H1 (cell line): ENCODE measurements at regions not wholly inside any gene's neighbourhood (a gene's known extent, or its start where the extent isn't known, plus 50 kb on each side); places are given as distances from the start of the nearest gene placed in this dataset.

ENCODE experiments used
- CTCF ChIA-PET: fragments of 300-600 bp; sonication (Branson Sonifier 250); formaldehyde crosslinking; loops from one replicate; lab custom pipeline; 2021; ENCODE audit not compliant: partially characterized antibody; lab: Charles Lee
- POLR2A ChIA-PET: fragments of 300-600 bp; sonication (Branson Sonifier 250); formaldehyde crosslinking; loops from one replicate; lab custom pipeline; 2021; ENCODE audit warnings: inconsistent platforms; ENCODE audit not compliant: partially characterized antibody; lab: Charles Lee
- DNase-seq, 2 experiments: peaks; one replicate each; pipeline versions ENCODE4 v3.0.0 to v3.0.0-alpha.2; 2010 to 2022; ENCODE audit warnings: low spot score in 2 of 2, low read depth in 1 of 2, mixed read lengths in 1 of 2
- FAIRE-seq: peaks from 2 replicates; lab custom pipeline; 2011; peaks lifted over from hg19 to GRCh38; lab: Jason Lieb, UNC
- H2AFZ ChIP-seq: 2 replicates; pipeline ENCODE4 v1.8.1; 2012; ENCODE audit warnings: low read length, inconsistent platforms
- H2AK5ac ChIP-seq: 2 replicates; pipeline ENCODE4 v1.6.1; 2013; ENCODE audit warnings: low read depth, low read length
- H2BK120ac ChIP-seq: replicated peaks from 2 replicates; pipeline ENCODE3; 2013; ENCODE audit warnings: low read depth, low read length, inconsistent platforms
- H2BK12ac ChIP-seq: 2 replicates; pipeline ENCODE4 v1.6.1; 2013; ENCODE audit warnings: low read depth, low read length
- H2BK15ac ChIP-seq: 2 replicates; pipeline ENCODE4 v1.6.1; 2013; ENCODE audit warnings: low read length
- H2BK20ac ChIP-seq: 2 replicates; pipeline ENCODE4 v1.6.1; 2013; ENCODE audit warnings: low read length
- H2BK5ac ChIP-seq: 2 replicates; pipeline ENCODE4 v1.6.1; 2013; ENCODE audit warnings: low read depth, low read length
- H3K14ac ChIP-seq: 2 replicates; pipeline ENCODE4 v1.6.1; 2013; ENCODE audit warnings: inconsistent platforms; ENCODE audit not compliant: insufficient read length
- H3K18ac ChIP-seq: 2 replicates; pipeline ENCODE4 v1.6.1; 2013; ENCODE audit warnings: low read length; ENCODE audit errors: extremely low read depth
- H3K23ac ChIP-seq: 2 replicates; pipeline ENCODE4 v1.6.1; 2013; ENCODE audit warnings: inconsistent platforms; ENCODE audit not compliant: insufficient read length
- H3K23me2 ChIP-seq: 2 replicates; pipeline ENCODE4 v1.6.1; 2013; ENCODE audit warnings: low read depth, low read length
- H3K27ac ChIP-seq: 2 replicates; pipeline ENCODE4 v1.6.1; 2011; ENCODE audit warnings: low read depth, low read length, inconsistent platforms
- H3K27me3 ChIP-seq, 4 experiments: replicated peaks in 1 of 4; 1 replicate in 1 of 4; 2 replicates in 3 of 4; pipeline versions ENCODE4 v1.6.1 to v1.8.1; 2011 to 2013; ENCODE audit warnings: low read length in 3 of 4, mild to moderate bottlenecking in 3 of 4, inconsistent platforms in 2 of 4, mixed read lengths in 2 of 4, moderate library complexity in 1 of 4; ENCODE audit not compliant: control insufficient read depth in 3 of 4, insufficient read depth in 3 of 4; ENCODE audit errors: extremely low read depth in 1 of 4
- H3K36me3 ChIP-seq, 4 experiments: 2 replicates each; pipeline versions ENCODE4 v1.6.1 to v1.8.1; 2011 to 2013; ENCODE audit warnings: mild to moderate bottlenecking in 4 of 4, low read length in 3 of 4, moderate library complexity in 2 of 4, control low read depth in 1 of 4, inconsistent platforms in 1 of 4; ENCODE audit not compliant: insufficient read depth in 4 of 4, control insufficient read depth in 2 of 4
- H3K4ac ChIP-seq: replicated peaks from 2 replicates; pipeline ENCODE3; 2013; ENCODE audit warnings: low read length, low read depth, mixed read lengths, inconsistent platforms; ENCODE audit not compliant: insufficient read length
- H3K4me1 ChIP-seq, 4 experiments: replicated peaks in 1 of 4; 1 replicate in 1 of 4; 2 replicates in 3 of 4; pipeline versions ENCODE4 v1.6.1 to v1.8.1; 2011 to 2013; ENCODE audit warnings: low read length in 3 of 4, inconsistent platforms in 2 of 4, mixed read lengths in 1 of 4; ENCODE audit not compliant: insufficient read depth in 4 of 4, control insufficient read depth in 3 of 4
- H3K4me2 ChIP-seq, 2 experiments: 2 replicates each; pipeline versions ENCODE4 v1.6.1 to v1.8.1; 2011 to 2013; ENCODE audit warnings: low read depth in 2 of 2, low read length in 2 of 2, control low read depth in 1 of 2, inconsistent platforms in 1 of 2, mild to moderate bottlenecking in 1 of 2; ENCODE audit not compliant: insufficient read depth in 1 of 2
- H3K4me3 ChIP-seq, 4 experiments: fragments of 200-600, 300-600 bp in 1 of 4; sonication (generic), shearing (Covaris generic), sonication (Bioruptor Twin) in 1 of 4; 2 replicates each; pipeline versions ENCODE4 v1.5.1 to v1.8.1; 2011 to 2016; ENCODE audit warnings: low read length in 4 of 4, low read depth in 3 of 4, control low read depth in 2 of 4, inconsistent platforms in 2 of 4, mild to moderate bottlenecking in 2 of 4, mixed read lengths in 1 of 4, moderate library complexity in 1 of 4; ENCODE audit not compliant: insufficient read depth in 2 of 4; ENCODE audit errors: extremely low read depth in 1 of 4
- H3K56ac ChIP-seq: replicated peaks from 2 replicates; pipeline ENCODE3; 2013; ENCODE audit warnings: low read depth, mild to moderate bottlenecking, mixed read lengths, low read length, inconsistent platforms; ENCODE audit not compliant: insufficient read length
- H3K79me1 ChIP-seq: 2 replicates; pipeline ENCODE4 v1.6.1; 2013; ENCODE audit warnings: low read depth, low read length, control low read depth
- H3K79me2 ChIP-seq, 2 experiments: 2 replicates each; pipeline versions ENCODE4 v1.6.1 to v1.8.1; 2012 to 2013; ENCODE audit warnings: low read length in 2 of 2, mild to moderate bottlenecking in 2 of 2, inconsistent platforms in 1 of 2; ENCODE audit not compliant: insufficient read depth in 2 of 2, control insufficient read depth in 1 of 2
- H3K9ac ChIP-seq, 4 experiments: replicated peaks in 1 of 4; 1 replicate in 1 of 4; 2 replicates in 3 of 4; pipeline versions ENCODE4 v1.6.1 to v1.8.1; 2011 to 2013; ENCODE audit warnings: low read depth in 3 of 4, low read length in 3 of 4, control low read depth in 2 of 4, mild to moderate bottlenecking in 2 of 4, moderate library complexity in 2 of 4, inconsistent platforms in 1 of 4; ENCODE audit errors: extremely low read depth in 1 of 4
- H3K9me3 ChIP-seq, 2 experiments: 2 replicates each; pipeline versions ENCODE4 v1.6.1 to v1.8.1; 2012 to 2013; ENCODE audit warnings: mild to moderate bottlenecking in 2 of 2, moderate library complexity in 2 of 2, control low read depth in 1 of 2, inconsistent platforms in 1 of 2, low read depth in 1 of 2, low read length in 1 of 2, mixed read lengths in 1 of 2; ENCODE audit not compliant: insufficient read depth in 2 of 2
- H4K20me1 ChIP-seq, 2 experiments: replicated peaks in 1 of 2; 2 replicates each; pipeline versions ENCODE3 to v1.8.1; 2011 to 2013; ENCODE audit warnings: inconsistent platforms in 2 of 2, low read length in 2 of 2, mild to moderate bottlenecking in 1 of 2; ENCODE audit not compliant: insufficient read depth in 2 of 2, control insufficient read depth in 1 of 2
- H4K5ac ChIP-seq: 2 replicates; pipeline ENCODE4 v1.6.1; 2013; ENCODE audit warnings: low read length, low read depth, mixed read lengths, inconsistent platforms; ENCODE audit not compliant: insufficient read length
- H4K8ac ChIP-seq: 2 replicates; pipeline ENCODE4 v1.8.0; 2013; ENCODE audit warnings: mild to moderate bottlenecking, moderate library complexity, low read length, inconsistent platforms; ENCODE audit not compliant: insufficient read depth; ENCODE audit errors: extremely low read depth
- H4K91ac ChIP-seq: replicated peaks from 2 replicates; pipeline ENCODE3; 2013; ENCODE audit warnings: low read length, mixed read lengths, inconsistent platforms; ENCODE audit not compliant: insufficient read length
- BCL11A ChIP-seq, 2 experiments: IDR thresholded peaks; one replicate each; pipeline ENCODE4 v1.6.1; 2011; ENCODE audit warnings: low read depth in 2 of 2, low read length in 2 of 2, mild to moderate bottlenecking in 2 of 2
- CHD2 ChIP-seq: IDR thresholded peaks from 2 replicates; pipeline ENCODE4 v1.6.1; 2012; ENCODE audit warnings: low read length, improper control_type of control experiment
- GTF2F1 ChIP-seq: IDR thresholded peaks from 2 replicates; pipeline ENCODE4 v1.6.1; 2012; ENCODE audit warnings: low read depth, low read length, improper control_type of control experiment, borderline replicate concordance
- HDAC2 ChIP-seq, 2 experiments: fragments of 300-600 bp in 1 of 2; sonication (generic) in 1 of 2; IDR thresholded peaks; 2 replicates each; pipeline ENCODE4 v1.6.1; 2011 to 2012; ENCODE audit warnings: low read depth in 2 of 2, low read length in 2 of 2, mild to moderate bottlenecking in 2 of 2, moderate library complexity in 2 of 2, borderline replicate concordance in 1 of 2, inconsistent platforms in 1 of 2
- HDAC6 ChIP-seq: IDR thresholded peaks from one replicate; pipeline ENCODE4 v1.7.1; 2012; ENCODE audit warnings: low read depth, mild to moderate bottlenecking, inconsistent platforms, low read length, moderate library complexity
- KDM4A ChIP-seq: IDR thresholded peaks from one replicate; pipeline ENCODE4 v1.7.1; 2012; ENCODE audit warnings: low read depth, mild to moderate bottlenecking, moderate library complexity, low read length, inconsistent platforms; ENCODE audit not compliant: severe bottlenecking
- KDM5A ChIP-seq: fragments of 200-600 bp; IDR thresholded peaks from 2 replicates; pipeline ENCODE4 v1.7.1; 2012; ENCODE audit warnings: mild to moderate bottlenecking, low read length, inconsistent platforms, mixed read lengths
- NANOG ChIP-seq: IDR thresholded peaks from 2 replicates; pipeline ENCODE4 v1.6.1; 2011; ENCODE audit warnings: low read length, low read depth, mild to moderate bottlenecking, inconsistent platforms; ENCODE audit not compliant: insufficient read depth, poor library complexity, severe bottlenecking
- POU5F1 ChIP-seq: IDR thresholded peaks from 2 replicates; pipeline ENCODE4 v1.6.1; 2011; ENCODE audit warnings: low read depth, mild to moderate bottlenecking, low read length, moderate library complexity
- SP4 ChIP-seq: IDR thresholded peaks from 2 replicates; pipeline ENCODE4 v1.6.1; 2012; ENCODE audit warnings: low read length, inconsistent platforms
- TAF1 ChIP-seq: IDR thresholded peaks from 2 replicates; pipeline ENCODE4 v1.6.1; 2011; ENCODE audit warnings: mild to moderate bottlenecking, low read depth, low read length
- WGBS, 2 experiments: shearing (Covaris generic) in 1 of 2; methylation state at CpG; one replicate each; pipeline versions ENCODE4 v1.1.6 to v1.1.7; 2013 to 2015; ENCODE audit warnings: low lambda C conversion rate in 2 of 2, mixed read lengths in 2 of 2, inconsistent platforms in 1 of 2, low coverage in 1 of 2, missing lambda C conversion rate in 1 of 2; ENCODE audit not compliant: insufficient replicate concordance in 2 of 2, insufficient coverage in 1 of 2, insufficient read length in 1 of 2; ENCODE audit errors: extremely low coverage in 1 of 2, missing lambda C conversion rate in 1 of 2; 5-methylcytosine and 5-hydroxymethylcytosine counted together
- TF ChIP-seq, protein P1 (sequence below): IDR thresholded peaks from 2 replicates; pipeline ENCODE4 v1.6.1; 2012; ENCODE audit warnings: low read length, inconsistent platforms

DNA sequence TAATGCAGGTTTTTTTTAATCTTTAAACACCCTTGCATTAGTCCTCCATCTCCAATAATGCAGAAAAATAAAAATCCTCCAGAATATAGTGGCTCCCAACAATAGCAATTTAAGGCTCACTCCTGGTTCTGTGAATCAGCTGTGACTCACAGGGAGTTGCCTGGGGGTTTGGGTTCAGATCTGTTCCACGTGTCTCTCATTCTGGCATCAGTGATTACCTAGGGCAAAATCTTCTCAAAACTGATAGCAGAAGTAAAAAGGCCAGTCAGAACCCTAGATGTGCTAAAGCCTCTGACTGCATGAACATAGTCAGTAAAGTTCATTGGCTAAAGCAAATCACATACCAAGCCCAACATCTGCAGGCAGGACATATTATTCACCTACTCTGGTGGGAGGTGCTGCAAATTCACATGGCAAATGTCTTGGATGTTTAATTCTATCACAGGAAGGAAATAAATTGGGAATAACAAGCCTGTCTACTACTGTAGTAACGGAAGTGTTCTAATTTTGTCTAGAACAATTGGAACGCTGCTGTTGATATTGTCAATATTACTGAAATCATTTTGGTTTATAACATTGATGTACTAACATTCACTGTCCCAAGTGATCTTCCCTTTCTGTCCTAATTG lies 364.1 kb upstream of the CNTN4 start:
- Histone ChIP-seq H3K79me1 (no peaks in the 10 kb centered on the region), H2AK5ac (no peak overlapping the region), H2BK15ac (no peak overlapping the region), H3K79me2 (no peaks in the 10 kb centered on the region), H4K91ac (no peak overlapping the region), H3K18ac (no peak overlapping the region), H3K23me2 (no peaks in the 10 kb centered on the region), H3K14ac (no peak overlapping the region), H3K4ac (no peak overlapping the region), H3K56ac (no peak overlapping the region), H3K4me1 (no peaks in the 10 kb centered on the region), H3K4me2 (no peak overlapping the region), H3K23ac (no peak overlapping the region), H3K9ac (no peak overlapping the region), H3K27me3 (no peaks in the 10 kb centered on the region), H3K9me3 (peaks cover 0 to 5% of the 10 kb centered on the region in 2 experiments; a peak in 1 of 4 replicates), H2BK20ac (no peak overlapping the region), H2BK5ac (no peak overlapping the region), H4K8ac (no peak overlapping the region), H2BK120ac (no peak overlapping the region), H3K27ac (no peak overlapping the region), H4K5ac (no peak overlapping the region), H4K20me1 (no peaks in the 10 kb centered on the region), H3K36me3 (no peaks in the 10 kb centered on the region), H3K4me3 (no peak overlapping the region), H2AFZ (no peak overlapping the region), H2BK12ac (no peak overlapping the region)
- ChIA-PET CTCF (no interaction called here), POLR2A (no interaction called here)
- 92% methylated on average over 3 of the region's 3 CpGs; no CpG with 5 or more reads in 1 of the 2 experiments for WGBS, 2 experiments
- FAIRE-seq (no peak), DNase-seq (no peak)
- TF ChIP-seq HDAC6 (no peak), CHD2 (no peak), BCL11A (IDR thresholded peaks at IDR 0.05; ENCODE audit: low read depth in 2 of 2, low read length in 2 of 2) (no peak), POU5F1 (no peak), GTF2F1 (no peak), HDAC2 (IDR thresholded peaks at IDR 0.05; ENCODE audit: borderline replicate concordance in 1 of 2, low read depth in 2 of 2, low read length in 2 of 2) (no peak), KDM5A (no peak), NANOG (no peak), TAF1 (no peak), KDM4A (no peak), SP4 (no peak)
- TF ChIP-seq, protein P1, sequence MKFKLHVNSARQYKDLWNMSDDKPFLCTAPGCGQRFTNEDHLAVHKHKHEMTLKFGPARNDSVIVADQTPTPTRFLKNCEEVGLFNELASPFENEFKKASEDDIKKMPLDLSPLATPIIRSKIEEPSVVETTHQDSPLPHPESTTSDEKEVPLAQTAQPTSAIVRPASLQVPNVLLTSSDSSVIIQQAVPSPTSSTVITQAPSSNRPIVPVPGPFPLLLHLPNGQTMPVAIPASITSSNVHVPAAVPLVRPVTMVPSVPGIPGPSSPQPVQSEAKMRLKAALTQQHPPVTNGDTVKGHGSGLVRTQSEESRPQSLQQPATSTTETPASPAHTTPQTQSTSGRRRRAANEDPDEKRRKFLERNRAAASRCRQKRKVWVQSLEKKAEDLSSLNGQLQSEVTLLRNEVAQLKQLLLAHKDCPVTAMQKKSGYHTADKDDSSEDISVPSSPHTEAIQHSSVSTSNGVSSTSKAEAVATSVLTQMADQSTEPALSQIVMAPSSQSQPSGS = no peak
